ENCODE measurements at regions not wholly inside any gene's neighbourhood (a gene's known extent, or its start where the extent isn't known, plus 50 kb on each side); places are given as distances from the start of the nearest gene placed in this dataset.

DNA sequence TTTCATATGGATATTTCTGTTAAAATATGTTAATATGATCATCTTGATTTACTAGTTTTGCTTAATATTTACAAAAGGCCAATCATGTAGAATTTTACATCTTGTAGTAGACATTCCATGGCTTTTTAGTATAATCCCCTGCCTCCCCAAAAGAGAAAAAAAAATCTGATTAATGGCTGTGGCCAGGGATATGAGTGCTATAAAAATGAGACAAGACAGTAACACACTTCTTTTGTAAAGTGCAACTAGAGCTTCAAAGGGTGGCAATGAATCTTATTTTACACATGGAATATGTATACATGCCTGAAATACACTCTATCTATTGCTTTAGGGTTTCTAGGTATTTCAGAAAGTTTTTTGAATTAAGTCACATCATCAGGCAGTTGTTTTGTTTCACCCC is 112.2 kb upstream of the NANOGP8 start:
- DNase-seq (ENCODE audit: insufficient read length, low spot score) (no peak), FAIRE-seq (no peak)
- TF ChIP-seq POLR2AphosphoS5 (IDR thresholded peaks at IDR 0.05; ENCODE audit: low read depth, low read length) (no peak), TAF1 (IDR thresholded peaks at IDR 0.05; ENCODE audit: low read depth, low read length) (no peak), POU2F2 (IDR thresholded peaks at IDR 0.05; ENCODE audit: low read depth, low read length) (no peak), SPI1 (IDR thresholded peaks at IDR 0.05; ENCODE audit: low read depth, low read length) (no peak), PAX5 (IDR thresholded peaks at IDR 0.05; ENCODE audit: insufficient read depth, low read length, severe bottlenecking) (no peak), POLR2A (IDR thresholded peaks at IDR 0.05; ENCODE audit: low read depth, low read length) (no peak)

DNA sequence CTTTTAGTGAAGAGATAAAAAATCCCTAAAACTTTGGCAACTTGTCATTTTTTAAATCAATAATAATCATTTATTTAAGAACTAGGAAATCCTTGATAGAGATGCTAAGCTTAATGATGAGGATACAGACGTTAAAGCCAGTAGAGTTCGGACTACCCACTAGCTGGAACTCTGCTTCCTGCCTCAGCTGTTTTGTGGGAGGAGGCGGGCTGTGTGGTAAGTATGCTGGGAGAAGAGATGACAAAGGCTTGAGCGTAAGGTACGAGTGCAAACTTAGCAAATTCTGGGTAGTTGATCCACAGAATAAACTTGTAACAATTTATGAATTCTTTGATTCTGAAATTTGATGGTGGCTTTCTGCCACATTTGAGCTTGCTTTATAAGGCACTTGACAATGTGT is 111.2 kb upstream of the NANOGP8 start:
- TF ChIP-seq POU2F2 (IDR thresholded peaks at IDR 0.05; ENCODE audit: low read depth, low read length) (no peak), SPI1 (IDR thresholded peaks at IDR 0.05; ENCODE audit: low read depth, low read length) (no peak), POLR2AphosphoS5 (IDR thresholded peaks at IDR 0.05; ENCODE audit: low read depth, low read length) (no peak), PAX5 (IDR thresholded peaks at IDR 0.05; ENCODE audit: insufficient read depth, low read length, severe bottlenecking) (no peak), POLR2A (IDR thresholded peaks at IDR 0.05; ENCODE audit: low read depth, low read length) (no peak), TAF1 (IDR thresholded peaks at IDR 0.05; ENCODE audit: low read depth, low read length) (no peak)
- DNase-seq (ENCODE audit: insufficient read length, low spot score) (no peak), FAIRE-seq (no peak)

DNA sequence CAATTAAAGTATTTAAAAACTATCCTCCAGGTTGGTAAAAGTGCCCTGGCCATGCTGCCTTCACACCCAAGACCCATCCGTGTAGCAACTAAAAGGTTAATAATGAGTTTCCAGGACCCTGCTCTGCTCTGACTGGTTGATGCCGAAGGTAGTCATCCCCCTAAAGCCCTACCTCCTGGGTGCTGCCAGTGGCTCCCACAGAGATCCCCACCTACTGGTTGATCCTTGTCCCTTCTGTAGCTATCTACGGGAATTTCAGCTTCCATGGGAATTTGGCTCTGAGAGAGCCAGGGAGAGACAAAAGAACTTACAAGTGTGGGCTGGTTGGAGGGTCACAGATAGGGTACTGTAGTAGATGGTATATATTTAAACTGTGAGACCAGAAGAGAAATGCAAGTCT is 110.6 kb upstream of the NANOGP8 start:
- FAIRE-seq (no peak), DNase-seq (ENCODE audit: insufficient read length, low spot score) (no peak)
- TF ChIP-seq POLR2AphosphoS5 (IDR thresholded peaks at IDR 0.05; ENCODE audit: low read depth, low read length), result no peak
- TF ChIP-seq TAF1 (IDR thresholded peaks at IDR 0.05; ENCODE audit: low read depth, low read length), result no peak
- TF ChIP-seq POLR2A (IDR thresholded peaks at IDR 0.05; ENCODE audit: low read depth, low read length), result no peak
- no peak for TF ChIP-seq SPI1 (IDR thresholded peaks at IDR 0.05; ENCODE audit: low read depth, low read length)
- TF ChIP-seq PAX5 (IDR thresholded peaks at IDR 0.05; ENCODE audit: insufficient read depth, low read length, severe bottlenecking), result no peak
- TF ChIP-seq POU2F2 (IDR thresholded peaks at IDR 0.05; ENCODE audit: low read depth, low read length), result no peak

DNA sequence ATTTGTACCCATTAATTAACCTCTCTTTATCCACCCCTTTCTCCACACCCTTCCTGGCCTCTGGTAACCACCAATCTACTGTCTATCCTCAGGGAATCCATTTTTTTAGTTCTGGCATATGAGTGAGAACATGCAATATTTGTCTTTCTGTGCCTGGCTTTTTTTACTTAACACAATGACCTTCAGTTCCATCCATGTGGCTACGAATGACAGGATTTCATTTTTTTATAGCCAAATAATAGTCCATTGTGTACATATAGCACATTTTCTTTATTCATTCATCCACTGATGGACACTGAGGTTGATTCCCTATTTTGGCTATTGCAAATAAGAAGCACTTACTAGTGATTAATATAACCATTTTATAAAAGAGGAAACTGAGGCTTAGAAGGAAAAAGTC is 109.9 kb upstream of the NANOGP8 start:
- DNase-seq (ENCODE audit: insufficient read length, low spot score), result no peak
- no peak for FAIRE-seq

GRCh38 chr15:35194296-35194695 is 109.2 kb upstream of the NANOGP8 start:
- DNase-seq (ENCODE audit: insufficient read length, low spot score), result no peak
- no peak for TF ChIP-seq TAF1 (IDR thresholded peaks at IDR 0.05; ENCODE audit: low read depth, low read length)
- TF ChIP-seq PAX5 (IDR thresholded peaks at IDR 0.05; ENCODE audit: insufficient read depth, low read length, severe bottlenecking), result no peak
- TF ChIP-seq POLR2AphosphoS5 (IDR thresholded peaks at IDR 0.05; ENCODE audit: low read depth, low read length), result no peak
- TF ChIP-seq POU2F2 (IDR thresholded peaks at IDR 0.05; ENCODE audit: low read depth, low read length), result no peak
- TF ChIP-seq POLR2A (IDR thresholded peaks at IDR 0.05; ENCODE audit: low read depth, low read length), result no peak
- no peak for FAIRE-seq

More for the DNA sequence above, 109.9 kb upstream of the NANOGP8 start:
- no peak for TF ChIP-seq POLR2AphosphoS5 (IDR thresholded peaks at IDR 0.05; ENCODE audit: low read depth, low read length)
- TF ChIP-seq SPI1 (IDR thresholded peaks at IDR 0.05; ENCODE audit: low read depth, low read length), result no peak
- no peak for TF ChIP-seq POLR2A (IDR thresholded peaks at IDR 0.05; ENCODE audit: low read depth, low read length)
- TF ChIP-seq PAX5 (IDR thresholded peaks at IDR 0.05; ENCODE audit: insufficient read depth, low read length, severe bottlenecking), result no peak
- TF ChIP-seq POU2F2 (IDR thresholded peaks at IDR 0.05; ENCODE audit: low read depth, low read length), result no peak
- TF ChIP-seq TAF1 (IDR thresholded peaks at IDR 0.05; ENCODE audit: low read depth, low read length), result no peak

DNA sequence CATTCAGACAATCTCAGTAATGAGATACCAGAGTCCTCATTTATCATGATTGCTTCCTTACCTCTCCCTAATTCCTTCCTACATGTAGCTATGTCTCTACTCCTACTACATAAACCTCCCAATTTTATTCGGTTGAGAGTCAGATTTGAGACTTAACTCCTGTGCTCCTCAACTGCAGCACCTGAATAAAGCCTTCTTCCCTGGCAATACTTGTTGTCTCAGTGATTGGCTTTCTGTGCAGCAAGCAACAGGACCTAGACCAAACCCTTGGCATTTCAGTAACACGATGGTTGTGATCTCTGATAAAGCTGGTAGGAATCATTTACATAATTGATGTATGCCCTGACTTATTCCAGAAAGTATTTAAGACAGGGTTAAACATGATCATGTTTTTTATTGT is 106.7 kb upstream of the NANOGP8 start:
- DNase-seq (ENCODE audit: insufficient read length, low spot score), result no peak
- TF ChIP-seq TAF1 (IDR thresholded peaks at IDR 0.05; ENCODE audit: low read depth, low read length) (no peak), PAX5 (IDR thresholded peaks at IDR 0.05; ENCODE audit: insufficient read depth, low read length, severe bottlenecking) (no peak), POU2F2 (IDR thresholded peaks at IDR 0.05; ENCODE audit: low read depth, low read length) (no peak), POLR2A (IDR thresholded peaks at IDR 0.05; ENCODE audit: low read depth, low read length) (no peak), SPI1 (IDR thresholded peaks at IDR 0.05; ENCODE audit: low read depth, low read length) (no peak), POLR2AphosphoS5 (IDR thresholded peaks at IDR 0.05; ENCODE audit: low read depth, low read length) (no peak)
- no peak for FAIRE-seq

- TF ChIP-seq POLR2AphosphoS5 (IDR thresholded peaks at IDR 0.05; ENCODE audit: low read depth, low read length), result no peak
- no peak for TF ChIP-seq POU2F2 (IDR thresholded peaks at IDR 0.05; ENCODE audit: low read depth, low read length)
- FAIRE-seq, result no peak
- DNase-seq (ENCODE audit: insufficient read length, low spot score), result no peak
Measured at GRCh38 chr15:35186346-35186745, 101.3 kb upstream of the NANOGP8 start.

DNA sequence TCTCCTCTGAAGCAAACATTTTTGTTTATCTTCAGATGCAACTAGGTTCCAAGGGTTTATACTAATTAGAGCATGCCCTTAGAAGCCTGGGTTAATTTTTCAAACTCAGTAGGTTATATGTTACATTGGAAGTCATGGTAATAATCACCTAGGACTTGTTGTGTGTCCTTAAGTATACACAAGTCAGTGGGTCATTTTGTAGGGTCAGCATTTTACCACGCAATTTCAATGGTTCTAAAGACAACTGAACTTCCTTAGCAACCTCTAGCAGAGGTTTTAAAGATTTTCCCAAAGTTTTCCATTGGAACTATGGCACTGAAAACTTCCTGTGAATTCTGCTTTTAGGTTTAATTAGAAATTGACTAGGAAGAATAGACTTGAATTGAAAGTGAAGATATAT is 99.6 kb upstream of the NANOGP8 start:
- DNase-seq (ENCODE audit: insufficient read length, low spot score), result no peak
- no peak for FAIRE-seq
- no peak for TF ChIP-seq SPI1 (IDR thresholded peaks at IDR 0.05; ENCODE audit: low read depth, low read length)

GRCh38 chr15:35182841-35183479 is 97.9 kb upstream of the NANOGP8 start:
- FAIRE-seq (no peak), DNase-seq (ENCODE audit: insufficient read length, low spot score) (no peak)
- TF ChIP-seq TAF1 (IDR thresholded peaks at IDR 0.05; ENCODE audit: low read depth, low read length), result no peak
- TF ChIP-seq SPI1 (IDR thresholded peaks at IDR 0.05; ENCODE audit: low read depth, low read length), result no peak
- no peak for TF ChIP-seq PAX5 (IDR thresholded peaks at IDR 0.05; ENCODE audit: insufficient read depth, low read length, severe bottlenecking)
- no peak for TF ChIP-seq POLR2A (IDR thresholded peaks at IDR 0.05; ENCODE audit: low read depth, low read length)
- TF ChIP-seq POLR2AphosphoS5 (IDR thresholded peaks at IDR 0.05; ENCODE audit: low read depth, low read length), result no peak
- no peak for TF ChIP-seq POU2F2 (IDR thresholded peaks at IDR 0.05; ENCODE audit: low read depth, low read length)

GRCh38 chr15:35181538-35181937 is 96.4 kb upstream of the NANOGP8 start:
- DNase-seq (ENCODE audit: insufficient read length, low spot score), result no peak
- no peak for TF ChIP-seq POLR2A (IDR thresholded peaks at IDR 0.05; ENCODE audit: low read depth, low read length)
- TF ChIP-seq SPI1 (IDR thresholded peaks at IDR 0.05; ENCODE audit: low read depth, low read length), result no peak
- TF ChIP-seq TAF1 (IDR thresholded peaks at IDR 0.05; ENCODE audit: low read depth, low read length), result no peak
- TF ChIP-seq POU2F2 (IDR thresholded peaks at IDR 0.05; ENCODE audit: low read depth, low read length), result no peak
- no peak for TF ChIP-seq PAX5 (IDR thresholded peaks at IDR 0.05; ENCODE audit: insufficient read depth, low read length, severe bottlenecking)
- TF ChIP-seq POLR2AphosphoS5 (IDR thresholded peaks at IDR 0.05; ENCODE audit: low read depth, low read length), result no peak
- FAIRE-seq, result no peak
